GM18517 (cell line): ENCODE measurements at regions not wholly inside any gene's neighbourhood (a gene's known extent, or its start where the extent isn't known, plus 50 kb on each side); places are given as distances from the start of the nearest gene placed in this dataset.

ENCODE experiments used
- ATAC-seq: cut with Tn5 transposase; IDR thresholded peaks from one replicate; pipeline ENCODE4 v1.9.1; 2021; ENCODE audit warnings: mild to moderate bottlenecking, moderate library complexity; ENCODE audit not compliant: unreplicated experiment

GRCh38 chr1:82560566-82560965 lies 759.8 kb downstream of the ADGRL2 start:
- no peak for ATAC-seq

DNA sequence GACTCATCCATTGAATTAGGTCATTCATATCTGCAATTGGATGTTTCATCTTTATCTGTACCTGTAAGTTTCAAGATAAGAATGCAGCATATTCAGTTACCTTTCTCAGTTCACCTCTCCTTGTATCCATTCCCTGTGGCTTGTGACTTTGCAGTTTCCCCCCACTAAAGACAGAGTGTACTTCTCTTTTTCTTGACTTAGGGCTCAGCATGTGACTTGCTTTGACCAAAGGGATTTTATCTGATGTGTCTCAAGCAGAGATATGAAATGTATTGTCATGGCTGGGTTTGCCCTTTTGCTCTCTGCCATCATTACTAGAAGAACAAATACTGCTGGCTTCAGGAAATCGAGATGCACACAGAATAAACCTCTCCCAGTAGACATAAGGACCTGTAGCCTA lies 754.8 kb downstream of the ADGRL2 start:
- no peak for ATAC-seq

DNA sequence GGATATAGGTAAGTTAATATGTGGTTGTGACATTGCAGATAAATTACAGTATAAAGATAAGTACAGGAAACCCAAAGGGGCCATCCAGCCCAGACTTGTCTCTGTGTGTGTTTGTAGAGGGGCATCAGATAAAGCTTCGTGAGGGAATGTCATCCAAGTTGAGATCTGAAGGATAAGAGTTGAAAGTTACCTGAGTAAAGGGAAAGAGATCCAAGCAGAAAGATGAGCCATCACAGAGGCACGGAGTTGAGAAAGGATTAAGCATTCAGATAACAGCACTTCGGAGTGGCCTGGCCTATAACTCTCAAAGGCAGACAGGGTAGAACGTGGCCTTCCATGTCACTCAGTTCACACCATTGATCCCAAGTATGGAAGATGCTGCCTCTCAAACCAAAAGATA lies 749.1 kb downstream of the ADGRL2 start:
- ATAC-seq = no peak

- ATAC-seq = no peak
These were observed 742.0 kb downstream of the ADGRL2 start for GRCh38 chr1:82542766-82543165.

- no peak for ATAC-seq
These were observed 741.4 kb downstream of the ADGRL2 start for GRCh38 chr1:82542141-82542540.

DNA sequence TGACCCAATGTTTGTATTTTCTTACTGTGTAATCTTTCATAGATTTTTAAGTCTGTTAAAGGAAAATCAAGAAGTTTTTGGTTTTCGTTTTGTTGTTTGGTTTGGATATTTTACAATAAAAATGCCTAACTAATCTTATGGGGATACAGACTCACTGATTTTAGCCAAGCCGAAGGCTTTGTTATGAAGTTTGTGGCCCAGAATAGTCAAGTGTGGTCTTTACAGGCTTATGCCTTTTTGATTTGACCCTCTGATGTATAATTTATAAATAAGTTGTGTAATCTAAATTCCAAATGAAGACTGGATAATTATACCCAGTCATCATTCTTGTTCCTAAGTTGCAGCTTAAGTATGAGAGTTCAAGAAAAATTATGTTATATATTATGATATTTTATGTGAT lies 739.3 kb downstream of the ADGRL2 start:
- ATAC-seq = no peak

GRCh38 chr1:82538876-82539275 lies 738.1 kb downstream of the ADGRL2 start:
- ATAC-seq = no peak

DNA sequence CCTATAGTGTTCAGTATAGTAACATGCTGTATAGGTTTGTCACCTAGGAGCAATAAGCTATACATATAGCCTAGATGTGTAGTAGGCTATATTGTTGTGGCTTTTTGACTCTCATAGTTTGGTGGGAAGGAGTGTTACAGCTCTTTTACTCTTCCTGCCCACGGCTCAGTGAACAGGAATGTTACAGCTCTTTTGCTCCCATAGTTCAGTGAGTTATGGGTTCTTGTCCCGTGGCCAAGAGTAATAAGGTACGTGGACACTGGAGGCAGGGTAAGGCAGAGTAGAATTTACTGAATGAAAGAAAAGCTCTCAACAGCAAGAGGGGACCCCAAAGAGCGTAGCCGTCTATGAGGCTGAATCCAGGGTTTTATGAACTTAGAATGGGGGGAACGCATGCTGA lies 734.3 kb downstream of the ADGRL2 start:
- ATAC-seq = no peak

- no peak for ATAC-seq
These were observed 724.6 kb downstream of the ADGRL2 start for GRCh38 chr1:82525378-82525777.

DNA sequence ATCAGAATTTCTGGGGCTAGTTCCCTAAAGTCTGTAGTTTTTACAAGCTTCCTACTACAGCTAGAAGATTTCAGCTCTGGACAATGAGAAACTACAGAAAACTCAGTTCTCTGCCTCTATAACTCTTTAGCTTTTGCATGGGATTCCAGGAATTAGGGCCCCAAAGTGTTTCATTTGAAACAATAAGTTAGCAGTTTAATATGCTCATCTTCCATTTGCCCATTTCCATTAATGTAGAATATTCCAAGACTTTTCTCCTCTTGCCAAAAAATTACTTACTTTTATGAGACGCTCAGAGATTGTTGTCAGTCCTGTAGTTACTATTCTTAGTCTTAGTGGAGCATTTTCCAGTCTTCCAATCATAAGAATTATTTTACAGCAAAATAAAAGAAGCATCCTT lies 719.9 kb downstream of the ADGRL2 start:
- no peak for ATAC-seq

DNA sequence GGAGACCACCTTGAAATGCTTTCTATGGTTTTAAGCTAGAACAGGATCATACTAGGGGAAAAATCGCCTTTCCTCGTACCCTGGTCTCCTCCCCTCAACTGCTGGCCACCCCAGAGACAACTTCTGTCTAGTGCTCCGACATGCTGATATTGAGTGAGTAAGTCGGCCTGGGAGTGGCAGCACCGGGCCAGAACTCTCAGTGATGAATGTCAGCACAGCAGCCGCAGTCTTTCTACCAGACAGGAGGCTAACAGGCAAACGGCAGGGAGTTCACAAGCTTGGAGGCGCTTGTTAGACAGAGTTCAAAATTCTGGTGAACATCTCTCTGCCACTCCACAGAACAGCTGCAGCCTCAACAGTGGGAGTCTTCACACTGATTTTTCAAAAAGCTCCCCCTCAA lies 716.9 kb downstream of the ADGRL2 start:
- no peak for ATAC-seq

- ATAC-seq = no peak
These were observed 714.9 kb downstream of the ADGRL2 start for GRCh38 chr1:82515650-82516049.

DNA sequence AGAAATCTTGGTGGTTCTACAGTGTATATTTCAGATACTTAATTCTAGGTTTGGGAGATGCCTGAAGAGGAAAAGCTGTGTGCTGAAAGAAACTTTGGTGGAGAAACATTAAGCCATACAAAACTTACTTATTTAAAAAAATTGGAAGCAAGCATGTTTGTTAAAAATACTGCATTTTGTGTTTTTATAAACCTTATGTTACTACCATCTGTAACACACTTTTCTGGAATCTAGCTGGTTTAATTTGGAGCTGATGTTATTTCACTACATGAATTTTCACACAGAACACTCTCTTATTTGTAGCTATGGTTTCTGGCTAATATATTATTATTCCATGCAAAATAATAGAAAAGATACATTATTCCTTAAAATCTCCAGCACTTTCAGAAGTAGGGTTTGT lies 710.7 kb downstream of the ADGRL2 start:
- ATAC-seq = no peak

- ATAC-seq = no peak
These were observed 709.7 kb downstream of the ADGRL2 start for GRCh38 chr1:82510431-82510830.

DNA sequence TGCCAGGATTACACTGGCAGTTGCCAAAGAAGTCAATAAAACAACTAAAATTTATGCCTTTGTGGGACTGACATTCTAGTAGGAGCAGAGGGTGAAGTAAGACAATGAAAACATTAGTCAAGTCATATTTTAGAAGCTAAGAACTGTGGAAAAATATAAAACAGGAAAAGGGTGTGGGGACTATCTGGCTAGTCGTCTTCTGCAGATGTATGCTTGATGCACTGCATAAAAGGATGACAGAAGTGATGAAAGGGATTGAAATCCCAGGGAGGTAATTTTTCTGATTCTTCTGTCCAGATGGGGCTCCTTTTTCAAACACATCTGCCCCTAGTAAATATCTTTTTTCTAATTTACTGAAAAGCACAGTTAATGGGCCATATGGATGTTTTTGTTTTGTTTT lies 706.3 kb downstream of the ADGRL2 start:
- no peak for ATAC-seq

DNA sequence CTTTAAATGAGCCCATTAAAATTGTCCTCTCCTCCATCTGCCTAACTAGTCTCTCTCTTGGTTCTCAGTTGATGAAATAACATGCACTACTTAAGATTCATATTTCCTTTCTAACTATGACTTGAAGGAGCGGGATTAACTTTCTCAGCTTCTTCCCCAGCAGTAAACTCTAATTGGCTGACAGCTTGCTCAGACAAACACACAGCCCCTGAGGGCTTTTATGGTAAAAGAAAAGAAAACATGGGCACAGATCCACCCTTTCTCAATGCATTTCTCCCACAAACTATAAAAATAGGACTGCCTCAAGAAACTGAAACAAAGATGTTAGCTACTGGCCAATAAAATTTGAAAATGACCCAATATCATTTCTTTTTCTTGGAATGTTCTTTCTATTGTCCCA lies 703.1 kb downstream of the ADGRL2 start:
- ATAC-seq = no peak

DNA sequence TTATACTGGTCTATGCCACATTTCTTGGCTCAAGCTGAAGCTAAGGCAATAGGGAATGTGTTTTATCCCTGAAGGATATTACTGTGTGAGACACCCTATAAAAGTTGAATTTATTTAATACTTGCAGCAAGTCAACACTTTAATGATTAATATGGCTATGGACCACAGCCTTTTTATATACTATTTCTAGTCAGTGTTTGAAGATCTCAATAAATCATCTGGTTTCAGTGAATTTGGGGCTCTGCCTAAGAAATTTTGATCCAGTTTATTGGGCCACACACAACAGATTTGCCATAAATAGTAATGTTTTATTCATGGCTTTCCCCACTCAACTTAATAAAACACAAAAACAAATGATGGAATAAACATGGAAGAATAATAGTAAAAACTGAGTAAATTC lies 698.3 kb downstream of the ADGRL2 start:
- no peak for ATAC-seq

DNA sequence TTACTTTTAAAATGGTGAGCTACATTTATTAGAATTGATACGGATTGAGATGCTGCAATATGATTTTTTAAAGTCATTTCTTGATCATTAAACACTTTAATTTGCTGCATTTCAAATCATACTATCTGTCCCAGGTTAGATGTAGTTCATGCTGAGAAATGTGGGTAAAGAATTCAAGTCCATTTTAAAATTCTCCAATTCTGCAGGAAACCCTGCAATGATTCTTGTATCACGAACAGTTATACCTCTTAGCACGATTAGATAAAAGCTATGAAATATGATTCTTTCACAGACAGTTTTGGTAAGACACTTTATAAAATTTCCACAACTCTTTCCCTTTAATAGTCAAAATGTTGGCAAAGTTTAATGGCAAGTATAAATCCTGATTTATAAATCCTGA lies 693.4 kb downstream of the ADGRL2 start:
- ATAC-seq = no peak

- no peak for ATAC-seq
These were observed 691.4 kb downstream of the ADGRL2 start for GRCh38 chr1:82492159-82492558.

DNA sequence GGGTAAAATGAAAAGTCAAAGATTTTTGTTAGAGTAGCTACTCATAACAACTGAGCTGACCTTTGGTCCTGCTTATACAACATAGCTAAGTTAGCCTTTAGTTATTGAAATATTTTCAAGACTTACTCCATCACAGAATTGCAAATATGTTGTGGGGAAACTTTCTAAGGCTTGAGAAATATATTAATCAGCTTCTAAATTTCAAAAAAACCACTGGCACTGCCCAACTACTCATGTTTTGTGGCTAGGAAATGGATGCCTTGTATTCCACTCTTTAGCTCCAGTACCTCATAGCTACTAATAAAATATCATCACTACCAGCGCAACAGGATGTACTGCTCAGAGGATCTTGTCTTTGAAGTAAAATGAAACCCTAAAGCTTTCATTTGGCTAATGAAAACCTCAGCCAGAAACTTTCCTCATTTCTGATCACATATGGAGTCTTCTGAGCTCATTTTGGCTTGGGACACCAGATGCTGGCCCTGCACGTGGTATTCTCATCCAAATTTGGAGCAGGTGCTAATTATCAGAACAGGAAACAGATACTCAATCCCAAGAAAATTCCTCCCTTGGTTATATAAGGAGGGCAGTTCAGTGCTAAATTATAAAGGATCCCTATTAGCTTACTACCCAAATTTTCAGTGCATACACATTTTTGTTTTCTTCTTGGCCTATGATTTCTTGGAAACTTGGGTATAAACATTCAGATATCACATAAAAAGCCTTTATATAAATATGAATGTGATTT lies 690.7 kb downstream of the ADGRL2 start:
- no peak for ATAC-seq

DNA sequence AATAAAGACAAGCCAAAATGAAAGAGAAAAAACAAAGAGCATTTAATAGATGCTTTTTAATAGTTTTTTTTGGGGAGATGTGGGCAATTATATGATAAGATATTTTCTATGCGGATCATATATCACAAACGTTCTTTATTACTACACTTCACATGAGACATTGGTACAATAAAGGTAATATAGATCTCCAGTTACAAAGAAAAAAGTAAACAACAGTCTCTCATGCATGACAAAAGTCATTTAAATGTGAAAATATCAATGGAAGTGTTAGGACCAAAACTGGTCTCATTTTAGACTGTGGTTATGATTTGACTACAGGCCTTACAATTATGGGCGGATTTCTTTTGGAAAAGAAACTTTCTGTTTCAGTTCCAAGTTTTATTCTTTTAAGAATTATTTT lies 687.0 kb downstream of the ADGRL2 start:
- ATAC-seq = no peak

- ATAC-seq = no peak
These were observed 686.2 kb downstream of the ADGRL2 start for GRCh38 chr1:82486969-82487368.

DNA sequence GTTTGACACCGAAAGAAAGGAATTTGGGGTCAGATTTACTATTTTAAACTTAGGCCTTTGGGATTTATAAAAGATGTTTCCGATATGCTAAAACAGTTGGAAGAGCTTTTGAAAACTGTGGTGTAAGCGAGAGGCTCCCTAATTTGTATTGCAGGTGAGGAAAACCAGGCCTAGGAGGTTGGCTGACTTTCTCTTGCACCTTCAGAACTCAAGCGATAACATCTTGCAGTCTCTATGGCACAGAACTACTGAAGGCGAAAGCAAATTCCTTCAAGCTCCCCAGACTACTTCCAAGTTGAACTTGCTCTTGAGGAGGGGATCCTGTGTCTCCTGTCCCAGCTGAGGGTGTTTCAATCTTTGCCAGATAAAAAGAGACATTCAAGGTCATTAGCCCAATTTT lies 685.7 kb downstream of the ADGRL2 start:
- no peak for ATAC-seq
